Activated T-cell treated with anti-CD3 and anti-CD28 coated beads, Interleukin-2, amount 50 U/mL, for 4 hours (primary cell): ENCODE measurements at regions not wholly inside any gene's neighbourhood (a gene's known extent, or its start where the extent isn't known, plus 50 kb on each side); places are given as distances from the start of the nearest gene placed in this dataset.

Experiments used
- ATAC-seq, 2 donors: fragments of 200-7000 bp; cut with Tn5 transposase; one replicate each; pipeline ENCODE4 v1.10.0; 2021
- DNase-seq: peaks from one replicate; pipeline ENCODE4 v3.0.0-alpha.2; 2020
- H3K27me3 Mint-ChIP-seq: one replicate; pipeline ENCODE4 v1.8.0; 2021; ENCODE audit warnings: low read depth, mixed read lengths
- H3K36me3 Mint-ChIP-seq: one replicate; pipeline ENCODE4 v1.8.0; 2022; ENCODE audit warnings: mixed read lengths; ENCODE audit not compliant: insufficient read depth
- H3K4me1 Mint-ChIP-seq: one replicate; pipeline ENCODE4 v1.8.0; 2021; ENCODE audit warnings: low read depth, mixed read lengths
- H3K4me3 Mint-ChIP-seq: one replicate; pipeline ENCODE4 v1.8.0; 2021; ENCODE audit warnings: mild to moderate bottlenecking, moderate library complexity, mixed read lengths
- H3K9me3 Mint-ChIP-seq: one replicate; pipeline ENCODE4 v1.8.0; 2021; ENCODE audit warnings: mixed read lengths

- no peaks in the 10 kb centered on the region for H3K9me3 Mint-ChIP-seq
- H3K4me3 Mint-ChIP-seq: no peak overlapping the region
- H3K36me3 Mint-ChIP-seq: no peaks in the 10 kb centered on the region
- no peak for ATAC-seq
- H3K27me3 Mint-ChIP-seq: no peaks in the 10 kb centered on the region
- no peak for DNase-seq
- no peaks in the 10 kb centered on the region for H3K4me1 Mint-ChIP-seq
Measured at GRCh38 chr4:124491361-124492145, 221.0 kb downstream of the ANKRD50 start.

GRCh38 chr4:124499261-124499660, 213.3 kb downstream of the ANKRD50 start:
- Mint-ChIP-seq H3K27me3 (no peaks in the 10 kb centered on the region), H3K4me3 (no peak overlapping the region), H3K36me3 (no peaks in the 10 kb centered on the region), H3K9me3 (no peaks in the 10 kb centered on the region), H3K4me1 (no peaks in the 10 kb centered on the region)
- no peak for ATAC-seq
- DNase-seq: no peak

GRCh38 chr4:124501576-124501975, 211.0 kb downstream of the ANKRD50 start:
- Mint-ChIP-seq H3K9me3 (no peaks in the 10 kb centered on the region), H3K4me1 (no peaks in the 10 kb centered on the region), H3K4me3 (no peak overlapping the region), H3K27me3 (no peaks in the 10 kb centered on the region), H3K36me3 (no peaks in the 10 kb centered on the region)
- ATAC-seq (no peak), DNase-seq (no peak)

- Mint-ChIP-seq H3K4me3 (no peak overlapping the region), H3K9me3 (no peaks in the 10 kb centered on the region), H3K27me3 (no peaks in the 10 kb centered on the region), H3K4me1 (no peaks in the 10 kb centered on the region), H3K36me3 (no peaks in the 10 kb centered on the region)
- no peak for DNase-seq
- no peak for ATAC-seq
Measured at GRCh38 chr4:124504431-124504830, 208.1 kb downstream of the ANKRD50 start.

GRCh38 chr4:124505211-124505610, 207.3 kb downstream of the ANKRD50 start:
- no peak for ATAC-seq
- Mint-ChIP-seq H3K4me3 (no peak overlapping the region), H3K4me1 (no peaks in the 10 kb centered on the region), H3K9me3 (no peaks in the 10 kb centered on the region), H3K36me3 (no peaks in the 10 kb centered on the region), H3K27me3 (no peaks in the 10 kb centered on the region)
- no peak for DNase-seq

- Mint-ChIP-seq H3K9me3 (no peaks in the 10 kb centered on the region), H3K4me1 (no peaks in the 10 kb centered on the region), H3K27me3 (no peaks in the 10 kb centered on the region), H3K4me3 (no peak overlapping the region), H3K36me3 (no peaks in the 10 kb centered on the region)
- DNase-seq: no peak
- ATAC-seq: no peak
Measured at GRCh38 chr4:124509151-124509550, 203.4 kb downstream of the ANKRD50 start.

- Mint-ChIP-seq H3K36me3 (no peaks in the 10 kb centered on the region), H3K4me1 (no peaks in the 10 kb centered on the region), H3K9me3 (no peaks in the 10 kb centered on the region), H3K4me3 (no peak overlapping the region), H3K27me3 (no peaks in the 10 kb centered on the region)
- DNase-seq: no peak
- no peak for ATAC-seq
Measured at GRCh38 chr4:124514588-124514987, 197.9 kb downstream of the ANKRD50 start.

GRCh38 chr4:124515591-124515990, 196.9 kb downstream of the ANKRD50 start:
- DNase-seq: no peak
- Mint-ChIP-seq H3K4me1 (no peaks in the 10 kb centered on the region), H3K27me3 (no peaks in the 10 kb centered on the region), H3K9me3 (no peaks in the 10 kb centered on the region), H3K4me3 (no peak overlapping the region), H3K36me3 (no peaks in the 10 kb centered on the region)
- ATAC-seq: no peak

GRCh38 chr4:124519196-124519595, 193.3 kb downstream of the ANKRD50 start:
- Mint-ChIP-seq H3K27me3 (no peaks in the 10 kb centered on the region), H3K4me3 (no peak overlapping the region)
- ATAC-seq: no peak

GRCh38 chr4:124523816-124524215, 188.7 kb downstream of the ANKRD50 start:
- H3K4me1 Mint-ChIP-seq: no peaks in the 10 kb centered on the region
- ATAC-seq (no peak), DNase-seq (no peak)
- H3K27me3 Mint-ChIP-seq: no peaks in the 10 kb centered on the region
- no peaks in the 10 kb centered on the region for H3K36me3 Mint-ChIP-seq
- H3K4me3 Mint-ChIP-seq: no peak overlapping the region
- peaks cover 3% of the 10 kb centered on the region for H3K9me3 Mint-ChIP-seq

More at GRCh38 chr4:124519196-124519595, 193.3 kb downstream of the ANKRD50 start:
- Mint-ChIP-seq H3K36me3 (no peaks in the 10 kb centered on the region), H3K4me1 (no peaks in the 10 kb centered on the region), H3K9me3 (peaks cover 3% of the 10 kb centered on the region)
- no peak for DNase-seq

- no peak overlapping the region for H3K4me3 Mint-ChIP-seq
- no peaks in the 10 kb centered on the region for H3K36me3 Mint-ChIP-seq
- H3K9me3 Mint-ChIP-seq: peaks cover 3% of the 10 kb centered on the region
- no peak for DNase-seq
- no peaks in the 10 kb centered on the region for H3K27me3 Mint-ChIP-seq
- H3K4me1 Mint-ChIP-seq: no peaks in the 10 kb centered on the region
- no peak for ATAC-seq
Measured at GRCh38 chr4:124525524-124525923, 187.0 kb downstream of the ANKRD50 start.

GRCh38 chr4:124526331-124526730, 186.2 kb downstream of the ANKRD50 start:
- Mint-ChIP-seq H3K4me3 (no peak overlapping the region), H3K36me3 (no peaks in the 10 kb centered on the region), H3K4me1 (no peaks in the 10 kb centered on the region), H3K9me3 (peaks cover 3% of the 10 kb centered on the region), H3K27me3 (no peaks in the 10 kb centered on the region)
- ATAC-seq (no peak), DNase-seq (no peak)

- Mint-ChIP-seq H3K9me3 (peaks cover 3% of the 10 kb centered on the region), H3K36me3 (no peaks in the 10 kb centered on the region), H3K4me3 (no peak overlapping the region), H3K4me1 (no peaks in the 10 kb centered on the region), H3K27me3 (no peaks in the 10 kb centered on the region)
- ATAC-seq: no peak
- no peak for DNase-seq
Measured at GRCh38 chr4:124526769-124527168, 185.8 kb downstream of the ANKRD50 start.

GRCh38 chr4:124527364-124527763, 185.2 kb downstream of the ANKRD50 start:
- DNase-seq (no peak), ATAC-seq (no peak)
- no peaks in the 10 kb centered on the region for H3K4me1 Mint-ChIP-seq
- no peaks in the 10 kb centered on the region for H3K36me3 Mint-ChIP-seq
- H3K9me3 Mint-ChIP-seq: peaks cover 3% of the 10 kb centered on the region
- no peaks in the 10 kb centered on the region for H3K27me3 Mint-ChIP-seq
- H3K4me3 Mint-ChIP-seq: no peak overlapping the region

GRCh38 chr4:124529131-124529530, 183.4 kb downstream of the ANKRD50 start:
- H3K36me3 Mint-ChIP-seq: no peaks in the 10 kb centered on the region

More at GRCh38 chr4:124529131-124529530, 183.4 kb downstream of the ANKRD50 start:
- ATAC-seq (no peak), DNase-seq (no peak)
- Mint-ChIP-seq H3K27me3 (no peaks in the 10 kb centered on the region), H3K4me3 (no peak overlapping the region), H3K4me1 (no peaks in the 10 kb centered on the region), H3K9me3 (no peaks in the 10 kb centered on the region)
